ENCODE measurements at regions not wholly inside any gene's neighbourhood (a gene's known extent, or its start where the extent isn't known, plus 50 kb on each side); places are given as distances from the start of the nearest gene placed in this dataset.
A peak's percentile ranks its signal among the peaks of the same experiment; 100 is the strongest.
"Not testable (repeated sequence)": the region's sequence is repeated elsewhere in the genome, so short reads cannot be mapped to it uniquely, and the experiment has no call there.

DNA sequence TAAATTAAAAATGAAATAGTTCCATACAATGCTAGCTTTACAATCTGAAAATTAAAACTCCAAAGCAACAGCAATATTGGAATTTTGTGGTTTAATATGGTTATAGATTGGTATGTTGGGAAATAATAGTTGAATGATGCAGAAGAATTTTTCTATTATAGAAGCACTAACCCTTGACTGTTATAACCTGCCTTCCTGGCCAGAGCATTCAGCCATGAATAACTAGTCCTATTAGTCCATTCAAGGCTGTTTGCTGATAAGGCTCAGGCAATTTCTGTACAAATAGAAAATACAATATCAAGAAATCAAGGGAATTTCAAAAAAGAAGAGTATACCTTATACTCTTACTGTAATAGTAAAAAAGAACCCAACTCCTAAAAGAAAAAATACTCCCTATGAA, 101.6 kb upstream of the SP4 start:
- DNase-seq, result no peak

DNA sequence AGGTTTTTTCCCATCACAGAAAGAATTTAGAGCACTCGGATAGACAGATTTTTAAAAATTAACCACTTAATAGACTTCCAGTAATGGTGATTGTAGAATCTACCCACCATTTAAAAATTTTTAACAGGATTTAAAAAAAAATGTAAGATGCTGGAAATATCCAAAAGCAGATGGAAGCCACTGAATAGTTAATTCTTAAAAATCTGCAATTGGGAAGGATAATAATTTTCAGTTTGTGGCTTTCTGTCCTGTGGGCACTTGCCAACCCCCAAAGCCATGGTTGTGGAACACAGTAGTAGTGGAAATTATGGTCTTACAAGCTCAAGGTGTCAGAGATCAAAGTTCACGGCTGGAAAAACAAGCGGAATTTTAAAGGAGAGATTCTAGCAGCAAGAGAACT, 101.0 kb upstream of the SP4 start:
- no peak for DNase-seq

DNA sequence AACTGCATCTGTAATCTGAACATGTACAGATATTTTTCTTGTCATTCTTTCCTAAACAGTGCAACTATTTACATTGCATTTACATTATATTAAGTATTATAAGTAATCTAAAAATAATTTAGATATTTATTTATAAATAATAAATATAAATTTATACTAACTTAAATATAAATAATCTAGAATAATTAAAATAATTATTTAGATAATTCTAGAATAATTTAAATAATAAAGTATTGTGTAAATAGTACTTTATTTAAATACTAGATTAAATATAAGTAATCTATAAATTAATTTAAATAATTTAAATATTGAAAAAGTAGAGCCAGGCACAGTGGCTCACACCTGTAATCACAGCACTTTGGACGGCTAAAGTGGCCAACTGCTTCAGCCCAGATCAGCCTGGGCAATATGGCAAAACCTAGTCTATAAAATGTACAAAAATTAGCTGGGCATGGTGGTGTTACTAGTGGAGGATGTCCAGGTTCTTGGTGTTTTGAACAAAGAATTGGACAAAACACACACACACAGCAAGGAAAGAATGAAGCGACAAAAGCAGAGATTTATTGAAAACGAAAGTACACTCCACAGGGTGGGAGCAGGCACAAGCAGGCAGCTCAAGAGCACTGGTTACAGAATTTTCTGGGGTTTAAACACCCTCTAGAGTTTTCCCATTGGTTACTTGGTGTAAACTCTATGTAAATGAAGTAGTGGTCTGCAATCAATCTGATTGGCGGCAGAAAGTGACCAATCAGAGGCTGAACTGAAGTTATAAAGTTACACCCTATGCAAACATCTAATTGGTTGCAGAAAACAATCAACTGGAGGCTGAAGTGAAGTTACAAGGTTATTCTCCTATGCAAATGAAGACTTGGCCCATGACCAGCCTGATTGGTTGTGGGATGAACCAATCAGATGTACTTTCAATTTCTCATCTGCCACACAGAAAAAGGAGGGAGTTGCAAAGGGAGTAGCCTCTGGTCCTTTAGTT, 100.2 kb upstream of the SP4 start:
- no peak for DNase-seq

- DNase-seq, result no peak
Measured at GRCh38 chr7:21330462-21331178, 97.3 kb upstream of the SP4 start.

- no peak for DNase-seq
Measured at GRCh38 chr7:21334906-21335305, 93.0 kb upstream of the SP4 start.

GRCh38 chr7:21336743-21337142, 91.1 kb upstream of the SP4 start:
- DNase-seq, result no peak

DNA sequence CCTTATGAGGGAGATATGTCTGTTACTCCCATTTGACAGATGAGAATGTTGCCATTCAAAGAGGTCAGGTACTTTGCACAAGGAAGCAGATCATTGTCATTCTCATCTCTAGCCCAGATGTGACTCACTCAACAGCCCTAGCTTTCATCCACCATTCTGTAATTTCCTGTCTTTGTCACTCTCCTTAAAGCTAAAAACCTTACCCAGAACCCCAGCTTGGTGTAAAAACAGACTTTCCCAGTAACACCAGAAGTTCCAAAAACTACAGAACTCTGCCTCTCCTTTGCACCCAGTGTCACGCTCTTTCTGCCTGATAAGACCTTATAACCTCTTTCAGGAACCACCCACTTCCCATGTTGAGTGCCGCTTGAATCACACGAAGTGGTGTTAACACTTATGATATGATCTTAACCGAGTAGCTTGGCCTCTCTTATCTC, 89.1 kb upstream of the SP4 start:
- DNase-seq, result peak; percentile 8 to 32 (median 28)

DNA sequence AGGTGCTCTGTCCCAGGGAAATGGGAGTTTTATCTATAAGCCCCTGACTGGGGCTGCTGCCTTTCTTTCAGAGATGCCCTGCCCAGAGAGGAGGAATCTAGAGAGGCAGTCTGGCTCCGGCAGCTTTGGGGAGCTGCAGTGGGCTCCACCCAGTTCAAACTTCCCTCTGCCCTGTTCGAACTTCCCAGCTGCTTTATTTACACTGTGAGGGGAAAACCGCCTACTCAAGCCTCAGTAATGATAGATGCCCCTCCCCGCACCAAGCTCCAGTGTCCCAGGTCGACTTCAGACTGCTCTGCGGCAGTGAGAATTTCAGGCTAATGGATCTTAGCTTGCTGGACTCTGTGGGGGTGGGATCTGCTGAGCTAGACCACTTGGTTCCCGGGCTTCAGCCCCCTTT, 83.0 kb upstream of the SP4 start:
- DNase-seq, result not testable (repeated sequence)

GRCh38 chr7:21345361-21345760, 82.5 kb upstream of the SP4 start:
- no peak for DNase-seq

DNA sequence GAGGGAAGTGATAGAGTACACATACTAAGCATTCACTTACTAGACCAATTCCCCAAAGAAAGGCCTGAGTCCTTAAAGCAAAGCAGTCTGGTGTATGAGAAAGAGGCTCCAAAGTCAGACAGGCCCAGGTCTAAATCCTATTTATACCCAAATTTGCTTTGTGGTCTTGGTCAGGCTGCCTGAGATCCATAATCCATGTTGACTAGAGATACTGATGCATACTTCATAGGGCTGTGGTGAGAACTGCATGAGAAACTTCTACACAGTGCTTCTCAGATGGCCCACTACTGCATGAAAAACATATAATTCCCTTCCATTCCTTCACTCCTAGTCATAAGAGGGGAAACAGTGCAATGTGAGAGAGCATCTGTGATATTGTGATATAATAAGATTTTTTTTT, 81.6 kb upstream of the SP4 start:
- no peak for DNase-seq

GRCh38 chr7:21352540-21353387, 75.1 kb upstream of the SP4 start:
- DNase-seq, result peak; percentile 34 to 85 (median 71)

- no peak for DNase-seq
Measured at GRCh38 chr7:21353388-21353780, 74.5 kb upstream of the SP4 start.

DNA sequence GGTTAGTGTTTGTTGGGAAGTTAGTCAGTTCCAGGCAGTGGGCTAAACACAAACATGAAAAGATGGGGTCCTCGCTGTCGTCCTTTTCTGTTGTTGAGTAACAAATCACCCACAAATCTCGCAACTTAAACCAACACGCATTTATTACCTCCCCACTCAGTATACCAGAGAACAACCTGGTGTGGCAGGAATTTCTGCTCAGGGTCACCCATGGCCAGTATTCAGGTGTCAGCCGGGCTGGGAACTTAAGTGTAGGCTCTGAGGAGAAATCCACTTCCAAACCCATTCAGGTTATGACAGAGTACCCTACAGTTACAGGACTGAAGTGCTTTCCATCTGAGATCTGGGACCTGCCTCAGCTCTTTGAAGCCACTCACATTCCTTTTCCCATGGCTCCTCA, 73.6 kb upstream of the SP4 start:
- no peak for DNase-seq

DNA sequence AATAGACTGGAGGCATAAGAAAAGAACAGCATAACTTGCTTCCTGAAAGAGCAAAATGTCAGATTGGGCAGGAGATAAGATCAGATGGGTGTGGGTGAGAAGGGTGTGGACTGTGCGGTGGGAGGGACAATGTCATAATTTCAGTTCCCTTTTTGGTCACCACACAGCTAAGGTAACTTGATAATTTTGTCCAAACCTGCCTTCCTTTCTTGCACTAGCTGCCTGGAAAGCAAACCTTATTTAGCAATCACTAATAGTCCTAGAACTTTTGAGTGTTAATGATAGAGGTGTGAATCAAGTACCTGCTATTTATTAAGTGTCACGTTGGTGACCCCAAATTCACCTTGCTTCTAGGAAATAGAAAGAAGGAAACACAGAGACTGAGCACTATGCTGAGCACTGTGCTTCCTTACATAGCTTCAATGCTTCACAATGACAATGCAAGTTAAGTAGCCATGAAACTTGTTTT, 72.4 kb upstream of the SP4 start:
- DNase-seq, result peak; percentile 48 to 72 (median 66)

- no peak for DNase-seq
Measured at GRCh38 chr7:21356616-21357015, 71.3 kb upstream of the SP4 start.

- peak in 3 of 4 experiments; percentile 52 to 57 (median 55) for DNase-seq
Measured at GRCh38 chr7:21357151-21358097, 70.5 kb upstream of the SP4 start.

GRCh38 chr7:21358648-21359047, 69.2 kb upstream of the SP4 start:
- DNase-seq, result peak; percentile 48 to 84 (median 68)

DNA sequence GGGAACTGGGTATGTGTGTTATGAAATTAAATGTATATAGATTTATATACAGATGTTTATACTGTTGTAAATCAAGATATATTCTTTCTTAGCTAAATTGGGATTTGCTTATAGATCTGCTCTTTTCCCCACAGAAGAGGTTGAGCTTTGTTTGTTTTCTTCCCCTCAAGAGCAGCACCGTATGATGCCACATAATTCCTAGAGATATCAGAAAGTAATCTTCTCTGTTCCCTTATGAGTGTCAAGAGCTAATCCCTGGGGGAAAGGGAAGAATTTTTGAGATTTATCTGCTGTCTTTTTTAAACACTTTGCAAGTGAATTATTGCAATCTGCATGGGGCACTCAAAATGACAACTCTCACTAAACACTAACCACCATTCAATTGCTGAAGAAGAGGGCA, 68.7 kb upstream of the SP4 start:
- no peak for DNase-seq

DNA sequence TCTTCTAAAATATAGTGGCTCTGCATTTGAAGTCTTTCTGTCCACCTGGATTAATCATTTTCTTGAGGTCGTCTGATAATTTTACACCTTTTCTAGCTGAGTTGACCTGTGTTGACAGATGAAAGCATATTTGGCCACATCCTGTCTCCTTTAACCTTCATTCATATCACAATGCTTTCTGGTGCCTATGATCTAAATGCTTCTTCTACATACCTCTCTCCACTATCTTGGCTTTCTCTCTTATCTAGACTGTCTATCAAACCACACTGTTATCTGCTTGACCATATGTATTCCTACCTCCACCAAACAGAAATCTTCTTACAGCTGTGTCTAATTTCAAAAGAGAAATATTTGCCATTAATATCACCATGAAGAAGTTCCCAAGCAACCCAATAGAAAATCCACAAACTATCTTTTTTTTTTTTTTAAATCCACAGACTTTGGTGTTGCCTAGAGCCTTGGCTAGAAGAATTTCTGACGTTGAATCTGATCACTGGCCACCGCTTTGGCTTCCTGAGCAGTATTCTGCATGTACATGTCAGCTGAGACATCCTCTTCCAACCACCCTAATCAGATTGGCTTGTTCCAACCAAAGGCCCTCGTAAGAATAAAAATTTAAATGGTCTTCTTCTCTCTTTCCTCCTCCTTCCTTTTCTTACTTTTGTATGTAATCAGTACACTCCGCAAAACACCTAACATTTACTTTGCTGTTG, 66.3 kb upstream of the SP4 start:
- no peak for DNase-seq

GRCh38 chr7:21364801-21365271, 63.0 kb upstream of the SP4 start:
- DNase-seq, result peak in 3 of 4 experiments; percentile 10 to 31 (median 23)
